ENCODE measurements at regions not wholly inside any gene's neighbourhood (a gene's known extent, or its start where the extent isn't known, plus 50 kb on each side); places are given as distances from the start of the nearest gene placed in this dataset.

- no peak for TF ChIP-seq CTCF (IDR thresholded peaks at IDR 0.05 in 2 of 3, conservative IDR thresholded peaks at IDR 0.05 in 1 of 3; ENCODE audit: borderline replicate concordance in 1 of 3, insufficient read depth in 1 of 3, low read depth in 2 of 3, low read length in 2 of 3)
- TF ChIP-seq YY1 (IDR thresholded peaks at IDR 0.05; ENCODE audit: extremely low read depth, insufficient replicate concordance, low read depth, low read length) = no peak
- TF ChIP-seq ZNF274 (IDR thresholded peaks at IDR 0.05; ENCODE audit: low read depth, low read length) = no peak
- TF ChIP-seq POLR2A (IDR thresholded peaks at IDR 0.05; ENCODE audit: borderline replicate concordance, extremely low read depth, insufficient read depth, insufficient read length) = no peak
- TF ChIP-seq SP1 (IDR thresholded peaks at IDR 0.05; ENCODE audit: low read depth) = no peak
- TF ChIP-seq POLR2AphosphoS5 (IDR thresholded peaks at IDR 0.05; ENCODE audit: low read depth, low read length) = no peak
- no peak for TF ChIP-seq SRF (IDR thresholded peaks at IDR 0.05; ENCODE audit: low read depth)
- TF ChIP-seq EZH2 (IDR thresholded peaks at IDR 0.05) = no peak
- no peak for TF ChIP-seq EGR1 (IDR thresholded peaks at IDR 0.05; ENCODE audit: low read depth)
Measured at GRCh38 chr9:1947438-1947837, 67.7 kb upstream of the SMARCA2 start.

Data from HCT116 (cell line).